ENCODE measurements at regions not wholly inside any gene's neighbourhood (a gene's known extent, or its start where the extent isn't known, plus 50 kb on each side); places are given as distances from the start of the nearest gene placed in this dataset.

DNA sequence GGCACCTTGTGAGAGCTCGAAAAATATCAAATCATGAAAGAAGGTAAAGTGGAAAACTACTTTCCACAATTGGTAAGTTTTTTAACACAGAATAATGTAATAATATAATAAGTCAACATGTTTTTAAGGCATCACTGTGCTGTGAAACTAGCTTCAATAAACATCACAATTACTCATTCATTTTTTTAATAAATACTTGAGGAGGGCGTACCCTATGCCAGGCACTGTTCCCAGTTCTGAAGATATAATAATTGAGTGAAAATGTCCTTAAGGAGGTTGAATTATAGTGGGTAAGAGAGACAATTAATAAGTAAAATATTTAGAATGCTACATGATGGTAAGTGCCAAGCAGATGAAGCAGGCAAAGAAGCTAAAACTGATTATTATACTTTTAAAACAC, 381.4 kb downstream of the ELAVL2 start:
- Histone ChIP-seq H3K4me3 (ENCODE audit: insufficient read depth, low read depth, low read length) (no peak overlapping the region), H3K56ac (ENCODE audit: extremely low read depth, insufficient read depth, low read length) (no peak overlapping the region), H3K9ac (ENCODE audit: low read depth, low read length) (no peak overlapping the region), H4K20me1 (ENCODE audit: insufficient read depth, low read length) (no peaks in the 10 kb centered on the region), H4K5ac (ENCODE audit: low read depth, low read length) (no peak overlapping the region), H3K4me2 (ENCODE audit: low read depth, low read length) (no peak overlapping the region), H4K91ac (ENCODE audit: insufficient read depth, low read depth, low read length) (no peak overlapping the region), H3K27ac (ENCODE audit: insufficient read depth, low read length) (no peak overlapping the region), H3K18ac (ENCODE audit: low read depth, low read length) (no peak overlapping the region), H3K23ac (ENCODE audit: low read depth, low read length) (no peak overlapping the region), H3K36me3 (ENCODE audit: control insufficient read depth, insufficient read depth, low read length) (no peaks in the 10 kb centered on the region), H3K14ac (replicated peaks; ENCODE audit: low read depth, low read length) (no peak overlapping the region), H2BK20ac (ENCODE audit: low read depth, low read length) (no peak overlapping the region), H3K27me3 (ENCODE audit: control insufficient read depth, insufficient read depth, low read length) (no peaks in the 10 kb centered on the region), H2BK5ac (ENCODE audit: low read depth, low read length, poor library complexity, severe bottlenecking) (no peak overlapping the region), H2BK15ac (ENCODE audit: low read depth, low read length) (no peak overlapping the region), H3K9me1 (ENCODE audit: insufficient read depth, low read length) (no peaks in the 10 kb centered on the region), H3K4ac (ENCODE audit: low read depth, low read length) (no peak overlapping the region), H3K4me1 (ENCODE audit: control insufficient read depth, insufficient read depth, low read length) (no peaks in the 10 kb centered on the region), H3K79me1 (ENCODE audit: low read depth in 1 of 2, low read length in 2 of 2) (no peaks in the 10 kb centered on the region), H2AFZ (replicated peaks; ENCODE audit: low read length, poor library complexity) (no peak overlapping the region), H4K8ac (ENCODE audit: low read depth in 2 of 2, low read length in 2 of 2) (no peak overlapping the region), H2AK9ac (replicated peaks; ENCODE audit: low read depth, low read length, poor library complexity) (no peak overlapping the region), H2BK120ac (ENCODE audit: low read depth, low read length) (no peak overlapping the region), H2AK5ac (ENCODE audit: low read depth, low read length) (no peak overlapping the region), H3K9me3 (ENCODE audit: control insufficient read depth, insufficient read depth, low read length) (peaks cover 17% of the 10 kb centered on the region)
- DNase-seq (no peak), ATAC-seq (ENCODE audit: low read depth) (no peak)
- intact Hi-C loops (cut with micrococcal nuclease): no loop called here
- ChIA-PET POLR2A (ENCODE audit: unreplicated experiment) (no interaction called here), CTCF (no interaction called here)
- TF ChIP-seq RAD21 (IDR thresholded peaks at IDR 0.05; ENCODE audit: low read length) (no peak), FOS (IDR thresholded peaks at IDR 0.05; ENCODE audit: low read depth, low read length) (no peak), NFE2L2 (IDR thresholded peaks at IDR 0.05; ENCODE audit: low read depth, low read length) (no peak), MAZ (IDR thresholded peaks at IDR 0.05; ENCODE audit: borderline replicate concordance, low read depth, low read length) (no peak), SMC3 (IDR thresholded peaks at IDR 0.05; ENCODE audit: low read depth, low read length) (no peak), RFX5 (IDR thresholded peaks at IDR 0.05; ENCODE audit: low read depth, low read length) (no peak), RCOR1 (IDR thresholded peaks at IDR 0.05; ENCODE audit: insufficient replicate concordance, low read length) (no peak)
- TF ChIP-seq, protein P1, sequence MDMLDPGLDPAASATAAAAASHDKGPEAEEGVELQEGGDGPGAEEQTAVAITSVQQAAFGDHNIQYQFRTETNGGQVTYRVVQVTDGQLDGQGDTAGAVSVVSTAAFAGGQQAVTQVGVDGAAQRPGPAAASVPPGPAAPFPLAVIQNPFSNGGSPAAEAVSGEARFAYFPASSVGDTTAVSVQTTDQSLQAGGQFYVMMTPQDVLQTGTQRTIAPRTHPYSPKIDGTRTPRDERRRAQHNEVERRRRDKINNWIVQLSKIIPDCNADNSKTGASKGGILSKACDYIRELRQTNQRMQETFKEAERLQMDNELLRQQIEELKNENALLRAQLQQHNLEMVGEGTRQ (IDR thresholded peaks at IDR 0.05; ENCODE audit: low read depth, low read length): no peak
- TF ChIP-seq, protein P2, sequence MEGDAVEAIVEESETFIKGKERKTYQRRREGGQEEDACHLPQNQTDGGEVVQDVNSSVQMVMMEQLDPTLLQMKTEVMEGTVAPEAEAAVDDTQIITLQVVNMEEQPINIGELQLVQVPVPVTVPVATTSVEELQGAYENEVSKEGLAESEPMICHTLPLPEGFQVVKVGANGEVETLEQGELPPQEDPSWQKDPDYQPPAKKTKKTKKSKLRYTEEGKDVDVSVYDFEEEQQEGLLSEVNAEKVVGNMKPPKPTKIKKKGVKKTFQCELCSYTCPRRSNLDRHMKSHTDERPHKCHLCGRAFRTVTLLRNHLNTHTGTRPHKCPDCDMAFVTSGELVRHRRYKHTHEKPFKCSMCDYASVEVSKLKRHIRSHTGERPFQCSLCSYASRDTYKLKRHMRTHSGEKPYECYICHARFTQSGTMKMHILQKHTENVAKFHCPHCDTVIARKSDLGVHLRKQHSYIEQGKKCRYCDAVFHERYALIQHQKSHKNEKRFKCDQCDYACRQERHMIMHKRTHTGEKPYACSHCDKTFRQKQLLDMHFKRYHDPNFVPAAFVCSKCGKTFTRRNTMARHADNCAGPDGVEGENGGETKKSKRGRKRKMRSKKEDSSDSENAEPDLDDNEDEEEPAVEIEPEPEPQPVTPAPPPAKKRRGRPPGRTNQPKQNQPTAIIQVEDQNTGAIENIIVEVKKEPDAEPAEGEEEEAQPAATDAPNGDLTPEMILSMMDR (conservative IDR thresholded peaks at IDR 0.05; ENCODE audit: low read depth, low read length): no peak
- BruUV-seq (replicated peaks): no TSS peak
- in situ Hi-C loops (cut with MboI; ENCODE audit: low sequenced_read_pairs): no loop called here
- dilution Hi-C loops (cut with HindIII; ENCODE audit: low sequenced_read_pairs, unreplicated experiment): no loop called here
- WGBS, 2 experiments (ENCODE audit: extremely low coverage in 2 of 2, insufficient read length in 1 of 2): no CpG with 5 or more reads among the region's 2 CpGs

Data from IMR-90 (cell line).